GM18520 (cell line): ENCODE measurements at regions not wholly inside any gene's neighbourhood (a gene's known extent, or its start where the extent isn't known, plus 50 kb on each side); places are given as distances from the start of the nearest gene placed in this dataset.
A peak's percentile ranks its signal among the peaks of the same experiment; 100 is the strongest.

Experiments used
- ATAC-seq: cut with Tn5 transposase; IDR thresholded peaks from one replicate; pipeline ENCODE4 v1.9.1; 2021; ENCODE audit not compliant: unreplicated experiment

- peak; percentile 33 for ATAC-seq
These were observed 50.3 kb upstream of the TXNDC5 start for GRCh38 chr6:7960848-7961247.
